ENCODE measurements at regions not wholly inside any gene's neighbourhood (a gene's known extent, or its start where the extent isn't known, plus 50 kb on each side); places are given as distances from the start of the nearest gene placed in this dataset.

DNA sequence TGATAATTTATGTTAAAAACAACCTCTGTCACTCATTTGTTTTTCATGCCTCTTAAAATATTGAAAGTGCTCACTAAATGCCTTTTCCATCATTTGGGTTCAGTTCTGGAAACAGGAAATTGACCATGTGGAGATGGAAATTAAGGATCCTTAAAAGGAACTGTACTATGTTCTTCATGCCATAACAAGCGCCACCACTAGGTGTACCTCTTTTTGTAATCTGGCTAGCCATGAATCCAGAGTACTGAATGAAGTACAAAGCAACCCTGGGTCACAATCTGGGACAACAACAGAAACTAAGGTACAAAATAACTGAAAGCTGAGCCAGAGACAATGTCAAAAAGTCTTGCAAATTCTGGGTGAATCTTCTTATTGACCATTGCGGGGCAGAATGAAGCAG lies 559.1 kb downstream of the FAM181B start:
- WGBS = 93% methylated on average over 2 of the region's 2 CpGs
- Histone ChIP-seq H3K9me3 (ENCODE audit: control insufficient read depth in 4 of 4, low read length in 3 of 4) (no peaks in the 10 kb centered on the region), H3K4me1 (ENCODE audit: control insufficient read depth in 4 of 4, insufficient read depth in 4 of 4, low read length in 3 of 4) (peaks cover 4 to 9% (median 7%) of the 10 kb centered on the region in 4 donors), H3K4me3 (ENCODE audit: low read depth in 1 of 3, low read length in 3 of 3) (no peak overlapping the region), H3K27ac (ENCODE audit: low read depth in 1 of 2, low read length in 2 of 2) (no peak overlapping the region), H3K27me3 (ENCODE audit: control insufficient read depth in 4 of 4, insufficient read depth in 4 of 4, low read length in 3 of 4) (no peaks in the 10 kb centered on the region), H3K9ac (ENCODE audit: low read depth in 1 of 2, low read length in 2 of 2) (no peak overlapping the region), H3K36me3 (ENCODE audit: control insufficient read depth in 4 of 4, insufficient read depth in 3 of 4, low read depth in 1 of 4, low read length in 3 of 4) (no peaks in the 10 kb centered on the region)
- DNase-seq (ENCODE audit: low spot score) = no peak
- no peak for TF ChIP-seq TAF1 (conservative IDR thresholded peaks at IDR 0.05)
- no peak for TF ChIP-seq SP1 (IDR thresholded peaks at IDR 0.05)
- no peak for TF ChIP-seq GABPA (IDR thresholded peaks at IDR 0.05 in 1 of 2, conservative IDR thresholded peaks at IDR 0.05 in 1 of 2)
- TF ChIP-seq, protein P1, sequence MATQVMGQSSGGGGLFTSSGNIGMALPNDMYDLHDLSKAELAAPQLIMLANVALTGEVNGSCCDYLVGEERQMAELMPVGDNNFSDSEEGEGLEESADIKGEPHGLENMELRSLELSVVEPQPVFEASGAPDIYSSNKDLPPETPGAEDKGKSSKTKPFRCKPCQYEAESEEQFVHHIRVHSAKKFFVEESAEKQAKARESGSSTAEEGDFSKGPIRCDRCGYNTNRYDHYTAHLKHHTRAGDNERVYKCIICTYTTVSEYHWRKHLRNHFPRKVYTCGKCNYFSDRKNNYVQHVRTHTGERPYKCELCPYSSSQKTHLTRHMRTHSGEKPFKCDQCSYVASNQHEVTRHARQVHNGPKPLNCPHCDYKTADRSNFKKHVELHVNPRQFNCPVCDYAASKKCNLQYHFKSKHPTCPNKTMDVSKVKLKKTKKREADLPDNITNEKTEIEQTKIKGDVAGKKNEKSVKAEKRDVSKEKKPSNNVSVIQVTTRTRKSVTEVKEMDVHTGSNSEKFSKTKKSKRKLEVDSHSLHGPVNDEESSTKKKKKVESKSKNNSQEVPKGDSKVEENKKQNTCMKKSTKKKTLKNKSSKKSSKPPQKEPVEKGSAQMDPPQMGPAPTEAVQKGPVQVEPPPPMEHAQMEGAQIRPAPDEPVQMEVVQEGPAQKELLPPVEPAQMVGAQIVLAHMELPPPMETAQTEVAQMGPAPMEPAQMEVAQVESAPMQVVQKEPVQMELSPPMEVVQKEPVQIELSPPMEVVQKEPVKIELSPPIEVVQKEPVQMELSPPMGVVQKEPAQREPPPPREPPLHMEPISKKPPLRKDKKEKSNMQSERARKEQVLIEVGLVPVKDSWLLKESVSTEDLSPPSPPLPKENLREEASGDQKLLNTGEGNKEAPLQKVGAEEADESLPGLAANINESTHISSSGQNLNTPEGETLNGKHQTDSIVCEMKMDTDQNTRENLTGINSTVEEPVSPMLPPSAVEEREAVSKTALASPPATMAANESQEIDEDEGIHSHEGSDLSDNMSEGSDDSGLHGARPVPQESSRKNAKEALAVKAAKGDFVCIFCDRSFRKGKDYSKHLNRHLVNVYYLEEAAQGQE (IDR thresholded peaks at IDR 0.05) = no peak
- no peak for TF ChIP-seq RXRA (IDR thresholded peaks at IDR 0.05)
- TF ChIP-seq, protein P2, sequence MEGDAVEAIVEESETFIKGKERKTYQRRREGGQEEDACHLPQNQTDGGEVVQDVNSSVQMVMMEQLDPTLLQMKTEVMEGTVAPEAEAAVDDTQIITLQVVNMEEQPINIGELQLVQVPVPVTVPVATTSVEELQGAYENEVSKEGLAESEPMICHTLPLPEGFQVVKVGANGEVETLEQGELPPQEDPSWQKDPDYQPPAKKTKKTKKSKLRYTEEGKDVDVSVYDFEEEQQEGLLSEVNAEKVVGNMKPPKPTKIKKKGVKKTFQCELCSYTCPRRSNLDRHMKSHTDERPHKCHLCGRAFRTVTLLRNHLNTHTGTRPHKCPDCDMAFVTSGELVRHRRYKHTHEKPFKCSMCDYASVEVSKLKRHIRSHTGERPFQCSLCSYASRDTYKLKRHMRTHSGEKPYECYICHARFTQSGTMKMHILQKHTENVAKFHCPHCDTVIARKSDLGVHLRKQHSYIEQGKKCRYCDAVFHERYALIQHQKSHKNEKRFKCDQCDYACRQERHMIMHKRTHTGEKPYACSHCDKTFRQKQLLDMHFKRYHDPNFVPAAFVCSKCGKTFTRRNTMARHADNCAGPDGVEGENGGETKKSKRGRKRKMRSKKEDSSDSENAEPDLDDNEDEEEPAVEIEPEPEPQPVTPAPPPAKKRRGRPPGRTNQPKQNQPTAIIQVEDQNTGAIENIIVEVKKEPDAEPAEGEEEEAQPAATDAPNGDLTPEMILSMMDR (IDR thresholded peaks at IDR 0.05; ENCODE audit: low read depth, low read length, missing input control) = peak; percentile 6
- no peak for TF ChIP-seq EGR1 (IDR thresholded peaks at IDR 0.05; ENCODE audit: low read depth in 2 of 2)
- TF ChIP-seq JUND (IDR thresholded peaks at IDR 0.05) = no peak
- TF ChIP-seq RAD21 (IDR thresholded peaks at IDR 0.05) = no peak

DNA sequence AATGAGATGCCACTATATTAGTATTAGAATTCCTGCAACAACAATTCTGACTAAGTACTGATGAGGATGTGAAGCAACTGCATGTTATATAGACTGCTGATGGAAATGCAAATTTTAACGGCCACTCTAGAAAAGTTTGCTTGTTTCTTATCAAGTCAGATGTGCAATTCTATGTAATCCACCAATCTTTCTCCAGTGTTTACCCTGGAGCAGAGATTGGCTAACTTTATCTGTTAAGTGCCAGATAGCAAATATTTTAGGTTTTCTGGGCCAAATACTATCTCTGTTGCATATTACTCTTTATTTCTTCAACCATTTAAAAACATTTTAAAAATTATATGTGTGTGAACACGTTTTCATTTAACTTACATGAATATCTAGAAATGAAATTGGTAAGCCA lies 586.9 kb downstream of the FAM181B start:
- no peak for DNase-seq (ENCODE audit: low spot score)
- TF ChIP-seq FOXA1 (IDR thresholded peaks at IDR 0.05) = peak; percentile 68
- TF ChIP-seq HNF4A (conservative IDR thresholded peaks at IDR 0.05) = peak in 1 of 2 donors; percentile 19
- TF ChIP-seq, protein P2 (IDR thresholded peaks at IDR 0.05; ENCODE audit: low read depth, low read length, missing input control) = no peak
- peak; percentile 36 to 46 for TF ChIP-seq RAD21 (IDR thresholded peaks at IDR 0.05)
- TF ChIP-seq, protein P1 (IDR thresholded peaks at IDR 0.05) = no peak
- peak; percentile 70 for TF ChIP-seq FOXA2 (IDR thresholded peaks at IDR 0.05)
- peak in 1 of 2 donors; percentile 5 for TF ChIP-seq RXRA (IDR thresholded peaks at IDR 0.05)
- Histone ChIP-seq H3K27ac (ENCODE audit: low read depth in 1 of 2, low read length in 2 of 2) (no peak overlapping the region), H3K27me3 (ENCODE audit: control insufficient read depth in 4 of 4, insufficient read depth in 4 of 4, low read length in 3 of 4) (no peaks in the 10 kb centered on the region), H3K36me3 (ENCODE audit: control insufficient read depth in 4 of 4, insufficient read depth in 3 of 4, low read depth in 1 of 4, low read length in 3 of 4) (no peaks in the 10 kb centered on the region), H3K4me1 (ENCODE audit: control insufficient read depth in 4 of 4, insufficient read depth in 4 of 4, low read length in 3 of 4) (peaks cover 0 to 2% (median 0%) of the 10 kb centered on the region in 4 donors), H3K9ac (ENCODE audit: low read depth in 1 of 2, low read length in 2 of 2) (no peak overlapping the region), H3K9me3 (ENCODE audit: control insufficient read depth in 4 of 4, low read length in 3 of 4) (no peaks in the 10 kb centered on the region), H3K4me3 (ENCODE audit: low read depth in 1 of 3, low read length in 3 of 3) (no peak overlapping the region)
- WGBS = 21% methylated on average over 2 of the region's 2 CpGs

All from liver (tissue), 8 donors.